ENCODE measurements at regions not wholly inside any gene's neighbourhood (a gene's known extent, or its start where the extent isn't known, plus 50 kb on each side); places are given as distances from the start of the nearest gene placed in this dataset.

- no peaks in the 10 kb centered on the region for H3K9me3 ChIP-seq (replicated peaks; ENCODE audit: control insufficient read depth, insufficient read depth, low read length)
- no peaks in the 10 kb centered on the region for H4K20me1 ChIP-seq (replicated peaks; ENCODE audit: control insufficient read depth, extremely low read depth, insufficient read depth, low read length)
- no peaks in the 10 kb centered on the region for H3K79me2 ChIP-seq (ENCODE audit: control insufficient read depth, insufficient read depth, low read length)
- peaks cover 15 to 18% of the 10 kb centered on the region in 2 experiments for H3K27me3 ChIP-seq (ENCODE audit: control insufficient read depth in 2 of 2, insufficient read depth in 2 of 2, low read length in 2 of 2)
- TF ChIP-seq JUN (IDR thresholded peaks at IDR 0.05; ENCODE audit: borderline replicate concordance, insufficient read depth, insufficient read length, low read depth) (no peak), FOS (IDR thresholded peaks at IDR 0.05; ENCODE audit: borderline replicate concordance, insufficient read depth, low read length) (no peak), CTCF (IDR thresholded peaks at IDR 0.05; ENCODE audit: extremely low read depth in 1 of 2, insufficient read depth in 1 of 2, low read depth in 1 of 2, low read length in 2 of 2) (no peak), POLR2AphosphoS5 (IDR thresholded peaks at IDR 0.05; ENCODE audit: insufficient read depth, low read depth, low read length) (no peak), POLR2A (IDR thresholded peaks at IDR 0.05; ENCODE audit: low read depth, low read length) (no peak), MAX (IDR thresholded peaks at IDR 0.05; ENCODE audit: insufficient read depth, insufficient read length) (no peak), MYC (IDR thresholded peaks at IDR 0.05; ENCODE audit: low read depth, low read length) (no peak)
- DNase-seq (ENCODE audit: low read depth, low spot score) (peak; percentile 57), FAIRE-seq (no peak)
- no peak overlapping the region for H3K4me2 ChIP-seq (ENCODE audit: insufficient read depth, low read length)
- BruUV-seq (replicated peaks): no TSS peak
- H3K4me1 ChIP-seq (ENCODE audit: control insufficient read depth, extremely low read depth, insufficient read depth, low read length): no peaks in the 10 kb centered on the region
- H2AFZ ChIP-seq (ENCODE audit: low read depth, low read length): no peak overlapping the region
- POLR2A ChIA-PET: no interaction called here
- no peak overlapping the region for H3K9ac ChIP-seq (replicated peaks; ENCODE audit: extremely low read depth, insufficient read depth, low read length)
- dilution Hi-C loops (cut with MboI; ENCODE audit: extremely low pct_ligation_motif_present, low sequenced_read_pairs) (no loop called here), intact Hi-C loops (cut with micrococcal nuclease) (no loop called here)
- H3K9me1 ChIP-seq (replicated peaks; ENCODE audit: control insufficient read depth, extremely low read depth, insufficient read depth, low read length): no peaks in the 10 kb centered on the region
- no peak overlapping the region for H3K4me3 ChIP-seq (replicated peaks in 1 of 3; ENCODE audit: insufficient read depth in 1 of 3, low read depth in 1 of 3, low read length in 3 of 3)
- CTCF ChIA-PET: interaction anchor here (1.4 kb wide), 1 partner anchor 9 kb away, joined by 3 read pairs; no protein-coding TSS in a partner anchor
- H3K27ac ChIP-seq (ENCODE audit: insufficient read depth, low read depth, low read length): no peak overlapping the region
- no peaks in the 10 kb centered on the region for H3K36me3 ChIP-seq (ENCODE audit: control insufficient read depth in 2 of 2, extremely low read depth in 1 of 2, insufficient read depth in 2 of 2, low read length in 2 of 2)
Observed at GRCh38 chr14:64645220-64645892, 58.9 kb upstream of the PLEKHG3 start.

Data from endothelial cell of umbilical vein (primary cell).